ENCODE measurements at regions not wholly inside any gene's neighbourhood (a gene's known extent, or its start where the extent isn't known, plus 50 kb on each side); places are given as distances from the start of the nearest gene placed in this dataset.

DNA sequence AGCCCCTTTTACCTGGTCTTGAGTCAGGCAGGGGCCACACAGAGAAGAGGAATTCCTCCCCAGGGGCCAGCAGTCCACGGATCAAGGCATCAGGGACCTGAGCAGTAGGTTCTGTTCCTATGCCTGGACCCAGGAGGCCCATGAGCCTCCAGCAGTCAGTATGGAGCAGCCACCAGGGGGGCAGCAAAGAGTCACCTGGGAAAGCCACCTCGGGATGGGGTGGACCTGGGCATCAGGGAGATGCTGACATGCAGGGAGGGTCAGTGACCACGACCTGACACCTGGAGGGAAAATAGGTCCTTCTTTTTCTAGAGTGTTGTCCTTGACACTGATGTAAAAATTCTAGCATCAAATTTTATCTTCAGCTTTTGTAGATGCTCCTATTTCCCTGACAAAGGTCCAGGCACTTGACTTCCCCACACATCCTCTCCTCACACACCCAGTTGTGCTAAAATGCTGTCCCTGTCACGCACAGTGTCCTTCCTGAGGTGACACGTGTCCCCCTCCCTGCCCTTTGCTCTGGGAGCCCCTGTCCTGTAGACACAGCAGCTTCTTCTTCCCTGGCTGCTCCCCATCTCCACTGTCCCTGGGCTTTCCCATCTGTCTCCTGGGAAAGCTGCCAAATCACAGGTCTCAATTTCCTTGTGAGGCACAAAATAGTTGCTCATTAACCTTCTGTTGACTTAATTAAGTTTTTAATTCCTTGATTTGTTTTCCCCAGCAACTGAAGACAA, 70.0 kb upstream of the IGLL5 start:
- no peak overlapping the region for H3K27ac ChIP-seq
- H3K36me3 ChIP-seq, result no peaks in the 10 kb centered on the region
- H3K9me3 ChIP-seq, result no peaks in the 10 kb centered on the region
- intact Hi-C loops (cut with DNase I), result no loop called here
- H3K4me3 ChIP-seq, result no peak overlapping the region
- ATAC-seq (no peak), DNase-seq (no peak)
- TF ChIP-seq, protein P1, sequence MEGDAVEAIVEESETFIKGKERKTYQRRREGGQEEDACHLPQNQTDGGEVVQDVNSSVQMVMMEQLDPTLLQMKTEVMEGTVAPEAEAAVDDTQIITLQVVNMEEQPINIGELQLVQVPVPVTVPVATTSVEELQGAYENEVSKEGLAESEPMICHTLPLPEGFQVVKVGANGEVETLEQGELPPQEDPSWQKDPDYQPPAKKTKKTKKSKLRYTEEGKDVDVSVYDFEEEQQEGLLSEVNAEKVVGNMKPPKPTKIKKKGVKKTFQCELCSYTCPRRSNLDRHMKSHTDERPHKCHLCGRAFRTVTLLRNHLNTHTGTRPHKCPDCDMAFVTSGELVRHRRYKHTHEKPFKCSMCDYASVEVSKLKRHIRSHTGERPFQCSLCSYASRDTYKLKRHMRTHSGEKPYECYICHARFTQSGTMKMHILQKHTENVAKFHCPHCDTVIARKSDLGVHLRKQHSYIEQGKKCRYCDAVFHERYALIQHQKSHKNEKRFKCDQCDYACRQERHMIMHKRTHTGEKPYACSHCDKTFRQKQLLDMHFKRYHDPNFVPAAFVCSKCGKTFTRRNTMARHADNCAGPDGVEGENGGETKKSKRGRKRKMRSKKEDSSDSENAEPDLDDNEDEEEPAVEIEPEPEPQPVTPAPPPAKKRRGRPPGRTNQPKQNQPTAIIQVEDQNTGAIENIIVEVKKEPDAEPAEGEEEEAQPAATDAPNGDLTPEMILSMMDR (IDR thresholded peaks at IDR 0.05), result no peak
- peaks cover 0 to 7% of the 10 kb centered on the region in 2 donors for H3K27me3 ChIP-seq
- peaks cover 0 to 8% of the 10 kb centered on the region in 2 donors for H3K4me1 ChIP-seq

DNA sequence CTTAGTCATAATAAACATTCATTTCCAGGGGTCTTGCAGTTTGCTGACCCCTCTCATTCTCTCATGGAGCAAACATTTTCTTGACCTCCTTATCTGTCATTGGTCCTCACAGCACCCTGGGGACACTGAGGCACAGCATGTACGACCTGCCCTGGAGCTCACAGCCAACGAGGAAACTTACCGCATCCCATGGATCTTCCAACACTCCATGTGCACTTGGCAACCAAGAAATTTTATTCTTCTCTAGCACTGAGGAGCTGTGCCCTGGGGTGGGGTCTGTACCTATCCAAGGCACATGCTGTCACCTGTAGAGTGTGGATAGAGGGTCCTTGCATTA, 69.4 kb upstream of the IGLL5 start:
- intact Hi-C loops (cut with DNase I), result no loop called here
- H3K4me1 ChIP-seq, result peaks cover 0 to 8% of the 10 kb centered on the region in 2 donors
- no peak overlapping the region for H3K27ac ChIP-seq
- TF ChIP-seq, protein P1 (IDR thresholded peaks at IDR 0.05), result no peak
- H3K9me3 ChIP-seq, result no peaks in the 10 kb centered on the region
- no peaks in the 10 kb centered on the region for H3K36me3 ChIP-seq
- H3K4me3 ChIP-seq, result no peak overlapping the region
- peaks cover 0 to 10% of the 10 kb centered on the region in 2 donors for H3K27me3 ChIP-seq
- DNase-seq (no peak), ATAC-seq (no peak)

DNA sequence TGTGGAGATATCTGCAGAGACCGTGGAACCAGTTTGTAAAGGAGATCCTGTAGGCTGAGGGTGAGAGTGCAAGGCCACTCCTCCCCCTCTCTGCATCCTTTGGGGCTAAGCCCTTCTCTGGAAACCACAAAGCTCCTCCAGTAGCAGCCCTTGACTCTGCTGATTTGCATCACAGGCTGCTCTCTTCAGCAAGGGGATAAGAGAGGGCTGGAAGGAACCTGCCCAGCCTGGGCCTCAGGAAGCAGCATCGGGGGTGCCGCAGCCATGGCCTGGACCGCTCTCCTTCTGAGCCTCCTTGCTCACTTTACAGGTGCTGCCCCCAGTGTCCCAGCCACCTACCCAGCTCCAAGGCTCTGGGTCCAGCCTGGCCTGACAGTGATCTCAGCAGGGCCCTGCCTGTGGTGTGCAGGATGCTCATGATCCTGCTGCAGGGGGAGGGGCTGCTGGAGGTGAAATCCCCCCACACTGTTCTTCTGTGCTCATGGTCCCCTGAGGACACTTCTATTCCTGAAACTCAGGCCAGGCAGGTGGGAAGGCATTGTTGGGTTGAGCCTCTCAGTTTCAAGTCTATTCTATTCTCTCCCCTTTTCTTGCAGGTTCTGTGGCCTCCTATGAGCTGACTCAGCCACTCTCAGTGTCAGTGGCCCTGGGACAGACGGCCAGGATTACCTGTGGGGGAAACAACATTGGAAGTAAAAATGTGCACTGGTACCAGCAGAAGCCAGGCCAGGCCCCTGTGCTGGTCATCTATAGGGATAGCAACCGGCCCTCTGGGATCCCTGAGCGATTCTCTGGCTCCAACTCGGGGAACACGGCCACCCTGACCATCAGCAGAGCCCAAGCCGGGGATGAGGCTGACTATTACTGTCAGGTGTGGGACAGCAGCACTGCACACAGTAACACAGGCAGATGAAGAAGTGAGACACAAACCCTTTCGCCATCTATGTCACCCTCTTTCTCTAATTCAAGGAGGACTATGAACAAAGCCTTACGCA, 68.5 kb upstream of the IGLL5 start:
- H3K9me3 ChIP-seq, result no peaks in the 10 kb centered on the region
- no peak overlapping the region for H3K27ac ChIP-seq
- H3K4me1 ChIP-seq, result peaks cover 0 to 8% of the 10 kb centered on the region in 2 donors
- no peak for ATAC-seq
- no peaks in the 10 kb centered on the region for H3K36me3 ChIP-seq
- no peak overlapping the region for H3K4me3 ChIP-seq
- H3K27me3 ChIP-seq, result peaks cover 0 to 10% of the 10 kb centered on the region in 2 donors
- no peak for DNase-seq
- TF ChIP-seq, protein P1 (IDR thresholded peaks at IDR 0.05), result no peak
- intact Hi-C loops (cut with DNase I), result no loop called here

DNA sequence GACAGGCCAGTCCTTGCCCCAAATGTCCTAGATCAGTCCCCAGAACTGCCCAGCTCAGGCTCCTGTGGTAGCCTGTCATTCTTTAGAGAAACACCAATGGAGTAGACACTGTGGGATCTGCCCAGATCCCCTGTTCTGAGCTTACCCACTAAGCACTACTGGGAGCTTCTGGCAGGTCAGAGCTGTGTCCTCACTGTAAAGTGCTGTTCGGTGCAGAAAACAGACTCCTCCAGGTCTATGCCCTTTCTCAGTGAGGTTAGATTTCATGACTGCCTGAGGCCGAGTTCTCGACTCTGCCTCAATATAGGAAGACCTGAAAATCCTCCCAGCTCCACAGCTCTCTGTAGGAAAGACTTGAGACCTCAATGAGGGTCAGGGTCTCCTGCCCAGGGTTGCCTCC, 67.5 kb upstream of the IGLL5 start:
- Histone ChIP-seq H3K4me1 (peaks cover 0 to 8% of the 10 kb centered on the region in 2 donors), H3K36me3 (no peaks in the 10 kb centered on the region), H3K27ac (no peak overlapping the region), H3K4me3 (no peak overlapping the region), H3K9me3 (no peaks in the 10 kb centered on the region), H3K27me3 (peaks cover 0 to 10% of the 10 kb centered on the region in 2 donors)
- TF ChIP-seq, protein P1 (IDR thresholded peaks at IDR 0.05), result no peak
- intact Hi-C loops (cut with DNase I), result no loop called here
- no peak for DNase-seq
- ATAC-seq, result no peak

DNA sequence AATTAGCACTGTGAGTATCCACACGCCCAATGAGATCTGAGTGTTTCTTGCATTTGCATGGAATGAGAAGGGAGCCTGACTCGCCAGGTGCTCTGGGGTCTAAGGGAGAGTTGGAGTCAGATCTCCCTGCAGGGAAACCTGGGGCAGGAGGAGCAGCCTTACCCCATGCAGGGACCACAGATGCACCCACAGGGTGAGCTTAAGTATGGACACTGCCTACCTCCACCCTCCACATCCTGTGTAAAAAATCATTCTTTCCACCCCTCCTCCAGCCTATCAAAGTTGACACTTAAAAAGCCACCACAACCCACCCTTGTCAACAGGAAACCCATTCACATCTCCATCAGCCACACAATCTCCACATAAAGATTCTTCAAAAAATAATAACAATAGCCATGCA, 67.0 kb upstream of the IGLL5 start:
- Histone ChIP-seq H3K27me3 (peaks cover 0 to 10% of the 10 kb centered on the region in 2 donors), H3K27ac (no peak overlapping the region), H3K4me3 (no peak overlapping the region), H3K4me1 (peaks cover 0 to 4% of the 10 kb centered on the region in 2 donors), H3K36me3 (no peaks in the 10 kb centered on the region), H3K9me3 (no peaks in the 10 kb centered on the region)
- ATAC-seq (no peak), DNase-seq (no peak)
- TF ChIP-seq, protein P1 (IDR thresholded peaks at IDR 0.05), result no peak
- intact Hi-C loops (cut with DNase I), result no loop called here

Measured in left lung (tissue), 4 donors.